OCI-LY3 (cell line): ENCODE measurements at regions not wholly inside any gene's neighbourhood (a gene's known extent, or its start where the extent isn't known, plus 50 kb on each side); places are given as distances from the start of the nearest gene placed in this dataset.
A peak's percentile ranks its signal among the peaks of the same experiment; 100 is the strongest.

Experiments used
- H2AFZ ChIP-seq: fragments of 200-600, 300-600 bp; shearing (Covaris generic); 2 replicates; pipeline ENCODE4 v1.6.0; 2014; ENCODE audit warnings: antibody characterized with exemption, low read depth, low read length
- H3K27ac ChIP-seq: fragments of 200-600, 300-600 bp; sonication (generic); 2 replicates; pipeline ENCODE4 v1.5.1; 2014; ENCODE audit warnings: mild to moderate bottlenecking, low read length, moderate library complexity, mixed read lengths
- H3K27me3 ChIP-seq: fragments of 200-600, 300-600 bp; sonication (generic); 2 replicates; pipeline ENCODE4 v1.6.1; 2014; ENCODE audit warnings: low read depth, low read length, mixed read lengths
- H3K36me3 ChIP-seq: fragments of 200-600, 300-600 bp; sonication (generic); replicated peaks from 2 replicates; pipeline ENCODE3; 2014; ENCODE audit warnings: low read depth, low read length, mixed read lengths
- H3K4me1 ChIP-seq: fragments of 300-600, 200-600 bp; sonication (generic); 2 replicates; pipeline ENCODE4 v1.6.1; 2014; ENCODE audit warnings: low read length, mixed read lengths
- H3K4me2 ChIP-seq: fragments of 200-600, 300-600 bp; sonication (generic); 2 replicates; pipeline ENCODE4 v1.6.1; 2014; ENCODE audit warnings: low read length, mixed read lengths
- H3K4me3 ChIP-seq: fragments of 300-600, 200-600 bp; sonication (generic); 2 replicates; pipeline ENCODE4 v1.5.1; 2014; ENCODE audit warnings: antibody characterized with exemption, mild to moderate bottlenecking, low read length, moderate library complexity
- H3K79me2 ChIP-seq: fragments of 300-600, 200-600 bp; shearing (Covaris generic); 2 replicates; pipeline ENCODE4 v1.6.1; 2014; ENCODE audit warnings: mild to moderate bottlenecking, low read length, mixed read lengths
- H3K9ac ChIP-seq: fragments of 300-600, 200-600 bp; shearing (Covaris generic); 2 replicates; pipeline ENCODE4 v1.6.0; 2014; ENCODE audit warnings: mild to moderate bottlenecking, low read length, moderate library complexity
- H3K9me3 ChIP-seq: fragments of 200-600, 300-600 bp; shearing (Covaris generic); 2 replicates; pipeline ENCODE4 v1.6.1; 2014; ENCODE audit warnings: low read length, mixed read lengths; ENCODE audit not compliant: insufficient read depth
- H4K20me1 ChIP-seq: fragments of 200-600, 300-600 bp; sonication (generic); 2 replicates; pipeline ENCODE4 v1.6.1; 2016; ENCODE audit warnings: low read length, mixed read lengths; ENCODE audit not compliant: insufficient read depth
- EZH2phosphoT487 ChIP-seq: fragments of 200-600 bp; shearing (Covaris generic); IDR thresholded peaks from 2 replicates; pipeline ENCODE4 v1.6.1; 2018; ENCODE audit warnings: antibody characterized with exemption, mixed run types, low read depth
- TF ChIP-seq, protein P1 (sequence below): fragments of 200-600, 300-600 bp; sonication (generic); IDR thresholded peaks from 2 replicates; pipeline ENCODE4 v1.5.1; 2014; ENCODE audit warnings: antibody characterized with exemption, low read length, low read depth

DNA sequence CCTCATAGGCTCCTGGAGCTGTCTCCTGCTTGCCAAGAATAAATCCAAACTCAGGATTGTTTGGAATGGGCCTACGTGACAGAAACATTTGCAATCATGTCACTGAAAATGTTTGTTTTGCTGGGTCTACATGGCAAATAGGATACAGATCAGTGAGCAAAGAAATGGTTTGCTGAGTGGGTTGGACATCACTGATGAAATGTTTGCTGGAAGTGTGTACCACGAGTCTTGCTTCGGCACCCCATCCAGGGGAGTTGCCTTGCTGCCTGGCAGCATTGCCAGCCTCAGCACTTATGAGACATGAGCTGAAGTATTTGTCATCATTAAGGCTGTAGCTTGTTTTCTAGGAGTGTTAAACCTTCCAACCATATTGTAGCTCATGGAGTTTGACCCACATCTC is 213.3 kb upstream of the CFAP20DC start:
- H3K4me2 ChIP-seq = no peak overlapping the region
- H3K27ac ChIP-seq = no peak overlapping the region

DNA sequence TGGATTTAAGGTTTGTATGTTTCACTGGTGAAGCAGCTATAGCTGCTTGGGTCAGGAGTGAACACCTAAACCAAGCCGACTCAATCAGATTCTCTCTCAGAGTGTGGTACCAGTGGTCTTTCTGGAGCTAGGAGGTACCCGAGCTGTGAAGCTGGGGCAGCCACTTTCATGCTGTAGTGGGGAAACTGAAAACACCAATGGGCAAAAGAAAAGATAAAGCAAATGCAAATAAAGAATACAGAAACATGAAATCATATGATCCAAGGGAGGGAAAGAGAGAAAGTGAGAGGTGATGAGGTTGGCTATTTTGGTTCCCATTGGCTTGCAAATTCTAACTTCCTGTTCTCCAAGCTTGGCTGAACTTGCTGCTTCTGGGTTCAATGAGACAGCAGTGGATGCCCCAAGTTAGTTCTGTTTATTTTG is 212.3 kb upstream of the CFAP20DC start:
- Histone ChIP-seq H3K9ac (no peak overlapping the region), H3K4me3 (no peak overlapping the region), H3K27ac (no peak overlapping the region), H2AFZ (no peak overlapping the region), H3K36me3 (no peaks in the 10 kb centered on the region), H4K20me1 (no peaks in the 10 kb centered on the region), H3K9me3 (no peaks in the 10 kb centered on the region; the same call in 1 of the 2 replicates), H3K27me3 (no peaks in the 10 kb centered on the region), H3K79me2 (no peaks in the 10 kb centered on the region), H3K4me1 (peaks cover 14% of the 10 kb centered on the region), H3K4me2 (peak overlapping the region; percentile 36)
- TF ChIP-seq, protein P1, sequence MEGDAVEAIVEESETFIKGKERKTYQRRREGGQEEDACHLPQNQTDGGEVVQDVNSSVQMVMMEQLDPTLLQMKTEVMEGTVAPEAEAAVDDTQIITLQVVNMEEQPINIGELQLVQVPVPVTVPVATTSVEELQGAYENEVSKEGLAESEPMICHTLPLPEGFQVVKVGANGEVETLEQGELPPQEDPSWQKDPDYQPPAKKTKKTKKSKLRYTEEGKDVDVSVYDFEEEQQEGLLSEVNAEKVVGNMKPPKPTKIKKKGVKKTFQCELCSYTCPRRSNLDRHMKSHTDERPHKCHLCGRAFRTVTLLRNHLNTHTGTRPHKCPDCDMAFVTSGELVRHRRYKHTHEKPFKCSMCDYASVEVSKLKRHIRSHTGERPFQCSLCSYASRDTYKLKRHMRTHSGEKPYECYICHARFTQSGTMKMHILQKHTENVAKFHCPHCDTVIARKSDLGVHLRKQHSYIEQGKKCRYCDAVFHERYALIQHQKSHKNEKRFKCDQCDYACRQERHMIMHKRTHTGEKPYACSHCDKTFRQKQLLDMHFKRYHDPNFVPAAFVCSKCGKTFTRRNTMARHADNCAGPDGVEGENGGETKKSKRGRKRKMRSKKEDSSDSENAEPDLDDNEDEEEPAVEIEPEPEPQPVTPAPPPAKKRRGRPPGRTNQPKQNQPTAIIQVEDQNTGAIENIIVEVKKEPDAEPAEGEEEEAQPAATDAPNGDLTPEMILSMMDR = no peak

More for the DNA sequence above, 213.3 kb upstream of the CFAP20DC start:
- peaks cover 14% of the 10 kb centered on the region for H3K4me1 ChIP-seq
- no peaks in the 10 kb centered on the region for H4K20me1 ChIP-seq
- H3K4me3 ChIP-seq = no peak overlapping the region
- no peaks in the 10 kb centered on the region; the same call in 1 of the 2 replicates for H3K9me3 ChIP-seq
- no peak overlapping the region for H3K9ac ChIP-seq
- no peaks in the 10 kb centered on the region for H3K36me3 ChIP-seq
- no peaks in the 10 kb centered on the region for H3K27me3 ChIP-seq
- TF ChIP-seq EZH2phosphoT487 = no peak
- TF ChIP-seq, protein P1 = no peak
- H3K79me2 ChIP-seq = no peaks in the 10 kb centered on the region
- H2AFZ ChIP-seq = no peak overlapping the region

DNA sequence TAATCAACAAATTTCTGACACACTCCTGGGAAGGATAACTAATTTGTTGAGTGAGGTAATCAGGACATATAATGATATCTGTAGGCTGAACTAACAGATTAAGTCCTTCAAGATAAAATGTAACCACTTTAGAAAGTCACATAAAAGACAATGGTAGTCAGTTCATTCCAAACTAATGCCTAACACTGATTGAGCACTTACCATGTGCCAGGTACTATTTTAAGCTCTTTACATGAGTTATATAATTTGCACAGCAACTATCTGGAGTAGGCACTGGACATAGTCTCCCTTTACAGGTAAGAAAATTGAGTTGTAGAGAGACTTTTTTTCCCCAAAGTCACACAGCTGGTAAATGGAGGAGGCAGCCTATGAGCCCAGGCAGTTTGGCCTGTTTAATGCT is 211.2 kb upstream of the CFAP20DC start:
- H3K27ac ChIP-seq = no peak overlapping the region
- no peaks in the 10 kb centered on the region; the same call in 1 of the 2 replicates for H3K9me3 ChIP-seq
- H2AFZ ChIP-seq = no peak overlapping the region
- H3K4me2 ChIP-seq = no peak overlapping the region
- no peak overlapping the region for H3K9ac ChIP-seq
- H4K20me1 ChIP-seq = no peaks in the 10 kb centered on the region
- H3K4me3 ChIP-seq = no peak overlapping the region
- no peaks in the 10 kb centered on the region for H3K79me2 ChIP-seq
- no peak for TF ChIP-seq EZH2phosphoT487
- TF ChIP-seq, protein P1 = no peak
- peaks cover 14% of the 10 kb centered on the region for H3K4me1 ChIP-seq
- no peaks in the 10 kb centered on the region for H3K27me3 ChIP-seq
- no peaks in the 10 kb centered on the region for H3K36me3 ChIP-seq

DNA sequence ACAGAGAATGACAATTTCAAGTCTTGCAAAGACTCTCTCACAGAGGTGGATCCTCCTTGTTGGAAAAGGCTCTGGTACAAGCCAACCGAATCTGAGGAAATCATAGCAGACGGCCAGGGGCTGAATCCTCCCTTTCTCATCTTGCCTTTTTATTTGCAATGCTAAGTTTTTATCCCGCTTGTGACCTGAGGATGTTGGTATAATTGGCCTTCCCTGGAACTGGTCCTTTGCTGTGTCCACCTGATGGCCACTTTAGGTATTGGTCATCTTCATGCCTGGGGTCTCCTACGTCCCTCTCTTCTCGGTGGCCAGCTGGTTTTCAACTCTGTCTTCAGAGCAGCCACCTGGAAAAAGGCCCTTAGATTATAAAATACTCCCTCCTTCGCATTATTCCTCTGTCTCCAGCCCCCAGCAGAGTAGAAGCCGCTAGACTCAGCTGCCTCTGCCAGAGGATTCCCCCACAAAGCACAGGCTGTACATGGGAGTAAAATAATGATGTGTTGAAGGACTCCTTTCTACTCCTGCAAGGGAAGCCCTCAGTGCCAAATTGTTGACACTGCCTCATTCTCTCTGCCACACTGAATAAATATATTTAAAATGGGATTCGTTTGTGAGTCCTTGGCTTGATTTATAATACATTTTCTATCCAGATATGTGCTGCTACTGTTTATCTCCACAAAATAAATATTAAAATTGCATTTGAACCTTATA is 208.9 kb upstream of the CFAP20DC start:
- H3K9ac ChIP-seq = no peak overlapping the region
- no peak overlapping the region for H3K4me2 ChIP-seq
- H3K27ac ChIP-seq = no peak overlapping the region
- H3K4me3 ChIP-seq = no peak overlapping the region
- H4K20me1 ChIP-seq = no peaks in the 10 kb centered on the region
- H3K4me1 ChIP-seq = peaks cover 14% of the 10 kb centered on the region
- H3K9me3 ChIP-seq = no peaks in the 10 kb centered on the region
- no peaks in the 10 kb centered on the region for H3K79me2 ChIP-seq
- H2AFZ ChIP-seq = no peak overlapping the region
- TF ChIP-seq, protein P1 = no peak
- no peak for TF ChIP-seq EZH2phosphoT487
- no peaks in the 10 kb centered on the region for H3K27me3 ChIP-seq
- H3K36me3 ChIP-seq = no peaks in the 10 kb centered on the region
